Heart right ventricle (tissue), 16 donors: ENCODE measurements at regions not wholly inside any gene's neighbourhood (a gene's known extent, or its start where the extent isn't known, plus 50 kb on each side); places are given as distances from the start of the nearest gene placed in this dataset.

Experiments
- ATAC-seq, 8 donors: fragments of 200-7000 bp; cut with Tn5 transposase; one replicate each; pipeline ENCODE4 v1.9.1; 2020; ENCODE audit warnings: mild to moderate bottlenecking in 8 of 8, moderate library complexity in 8 of 8, moderate number of reproducible peaks in 1 of 8
- DNase-seq, 2 donors: peaks; one replicate each; pipeline ENCODE4 v3.0.0-alpha.2; 2020
- H3K27ac ChIP-seq, 10 donors: fragments of 200-600 bp; sonication (generic) in 2 of 10; one replicate each; pipeline versions ENCODE4 v1.5.0 to v1.8.0; 2020 to 2022; ENCODE audit warnings: mild to moderate bottlenecking in 3 of 10
- H3K27me3 ChIP-seq, 7 donors: fragments of 200-600 bp; one replicate each; pipeline ENCODE4 v1.8.0; 2021 to 2022; ENCODE audit warnings: mild to moderate bottlenecking in 2 of 7
- H3K36me3 ChIP-seq, 9 donors: fragments of 200-600 bp; sonication (generic) in 1 of 9; one replicate each; pipeline versions ENCODE4 v1.5.0 to v1.8.0; 2020 to 2022; ENCODE audit warnings: mild to moderate bottlenecking in 2 of 9
- H3K4me1 ChIP-seq, 9 donors: fragments of 200-600 bp; sonication (generic) in 1 of 9; one replicate each; pipeline versions ENCODE4 v1.5.0 to v1.8.0; 2020 to 2022; ENCODE audit warnings: mild to moderate bottlenecking in 4 of 9
- H3K4me3 ChIP-seq, 10 donors: fragments of 200-600 bp; sonication (generic) in 2 of 10; one replicate each; pipeline versions ENCODE4 v1.5.0 to v1.8.0; 2020 to 2022; ENCODE audit warnings: mild to moderate bottlenecking in 7 of 10, moderate library complexity in 2 of 10
- H3K9me3 ChIP-seq, 11 donors: fragments of 200-600 bp in 10 of 11; sonication (generic) in 2 of 11; one replicate each; pipeline versions ENCODE4 v1.5.0 to v1.8.0; 2013 to 2022; ENCODE audit warnings: mild to moderate bottlenecking in 2 of 11, control low read depth in 1 of 11, moderate library complexity in 1 of 11
- CTCF ChIP-seq, 9 donors: fragments of 200-600 bp; sonication (generic) in 2 of 9; IDR thresholded peaks; one replicate each; pipeline versions ENCODE4 v1.5.0 to v1.8.0; 2021 to 2022; ENCODE audit warnings: antibody characterized with exemption in 9 of 9, mild to moderate bottlenecking in 5 of 9, moderate library complexity in 1 of 9
- WGBS, 2 donors: extraction: QIAGEN DNeasy Blood & Tissue Kit; methylation state at CpG; one replicate each; pipeline ENCODE4 v1.1.7; 2013; ENCODE audit warnings: inconsistent platforms in 1 of 2; 5-methylcytosine and 5-hydroxymethylcytosine counted together
- intact Hi-C, 10 donors: fragments of 100-400 bp; cut with DNase I; formaldehyde crosslinking; loops; one replicate each; pipeline versions ENCODE4 v1.11.1 to v1.14.2; 2022
- donor health status: Arrhythmogenic right ventricular cardiomyopathy.
- donor health status: ischemic (EF 13 %, LVEDD 7.1; RV severe dilation, severe dysfunction).
- donor health status: healthy with polysubstance abuse.
- donor health status: DM: no; HTN: yes; CAD: no.
- donor health status: DM: no; HTN: no; CAD: no.
- donor health status: ischemic (EF 25% LVEDD 6.9; RV normal size, moderate dysfunction).
- donor health status: ischemic (EF 25% LVEDD 5.7; RV mildly dilated, moderate dysfunction).
- donor health status: healthy.
- donor health status: DM: yes; HTN: yes; CAD: no.
- donor health status: Ischemic cardiomyopathy.
- donor health status: ischemic (EF 35%, LVEDD 5.7; RV mildly dilated, moderate dysfunction).
- donor health status: nonischemic (EF 11% LVEDD 7.7; RV severe dilation, severe dysfunction).
- donor health status: DM: yes; HTN: yes; CAD: no.
- donor health status: PGD.
- donor health status: ischemic (EF 29% LVEDD 5.4; RV normal size, mild dysfunction).
- donor health status: nonischemic (EF 23%, LVEDD 6.1; RV moderate dilation, normal function).

DNA sequence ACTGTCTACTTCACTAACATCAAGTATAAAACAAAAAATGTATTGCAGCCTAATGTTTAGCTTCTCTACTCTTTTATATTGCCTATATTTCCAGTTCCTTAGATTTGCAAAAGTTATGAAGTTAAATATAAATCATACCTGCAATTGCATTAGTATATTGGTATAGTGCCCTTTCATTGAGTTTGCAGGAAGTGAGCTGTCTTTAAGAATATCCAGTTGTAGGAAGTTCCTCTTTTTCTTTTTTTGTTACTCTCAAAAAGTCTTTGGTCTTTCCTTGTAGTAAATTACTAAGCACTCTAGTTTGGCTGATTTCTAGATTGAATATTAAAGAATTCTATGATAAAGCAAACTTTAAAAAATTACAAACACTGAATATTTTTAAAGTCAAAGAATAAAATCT lies 71.3 kb upstream of the FN1 start:
- H3K27ac ChIP-seq, result no peak overlapping the region
- TF ChIP-seq CTCF (IDR thresholded peaks at IDR 0.05), result no peak
- intact Hi-C loops, result no loop called here
- H3K9me3 ChIP-seq, result no peaks in the 10 kb centered on the region
- H3K27me3 ChIP-seq, result no peaks in the 10 kb centered on the region
- DNase-seq, result no peak
- no peaks in the 10 kb centered on the region for H3K36me3 ChIP-seq
- H3K4me3 ChIP-seq, result no peak overlapping the region
- no peak for ATAC-seq
- peaks cover 0 to 26% (median 0%) of the 10 kb centered on the region in 9 donors for H3K4me1 ChIP-seq

- intact Hi-C loops, result no loop called here
- DNase-seq, result no peak
- Histone ChIP-seq H3K27ac (no peak overlapping the region), H3K36me3 (no peaks in the 10 kb centered on the region), H3K9me3 (no peaks in the 10 kb centered on the region), H3K27me3 (no peaks in the 10 kb centered on the region), H3K4me3 (no peak overlapping the region), H3K4me1 (peaks cover 0 to 26% (median 0%) of the 10 kb centered on the region in 9 donors)
- ATAC-seq, result no peak
- no peak for TF ChIP-seq CTCF (IDR thresholded peaks at IDR 0.05)
Measured at GRCh38 chr2:215506604-215506990, 70.7 kb upstream of the FN1 start.

DNA sequence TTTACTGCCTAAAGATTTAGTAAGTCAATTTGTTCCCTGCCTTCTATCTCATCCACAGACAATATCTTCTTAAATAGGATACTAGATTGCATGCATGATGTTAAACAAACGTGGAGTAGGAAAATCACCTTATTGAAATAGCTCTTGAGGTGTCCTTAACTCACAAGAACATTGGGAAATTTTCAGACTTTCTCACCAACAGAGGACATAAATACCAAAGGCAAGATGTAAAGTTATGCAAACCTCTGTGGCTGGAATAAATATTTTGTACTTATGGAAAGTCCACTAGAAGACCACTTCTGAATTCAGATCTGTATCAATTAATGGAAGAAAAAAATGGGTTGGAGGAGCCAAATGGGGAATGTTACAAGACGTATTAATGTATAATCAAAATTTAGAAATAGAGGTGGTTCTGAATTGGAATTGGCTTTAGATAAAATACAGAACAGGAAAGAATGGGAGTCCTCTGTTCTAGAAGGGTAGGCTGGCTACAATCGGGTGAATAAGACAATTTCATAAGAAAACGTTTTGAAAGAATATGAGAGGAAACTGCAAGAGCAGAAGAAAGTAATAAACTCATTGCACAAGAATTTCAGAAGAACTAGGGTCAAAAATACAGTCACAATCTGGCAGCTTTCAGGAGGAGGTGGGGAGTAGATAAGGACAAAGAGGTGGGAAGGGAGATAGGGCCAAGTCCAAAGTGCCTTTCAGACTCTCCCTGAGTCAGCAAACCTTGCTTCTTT lies 69.3 kb upstream of the FN1 start:
- Histone ChIP-seq H3K4me1 (peaks cover 0 to 26% (median 0%) of the 10 kb centered on the region in 9 donors), H3K27me3 (no peaks in the 10 kb centered on the region), H3K9me3 (no peaks in the 10 kb centered on the region), H3K27ac (peak overlapping the region in 2 of 10 donors; percentile 9 to 19), H3K4me3 (no peak overlapping the region), H3K36me3 (no peaks in the 10 kb centered on the region)
- ATAC-seq (peak in 4 of 8 donors; percentile 34 to 87 (median 66)), DNase-seq (no peak)
- TF ChIP-seq CTCF (IDR thresholded peaks at IDR 0.05), result no peak
- intact Hi-C loops, result no loop called here
- WGBS, 2 donors, result 63 to 73% methylated on average over 4 of the region's 4 CpGs

DNA sequence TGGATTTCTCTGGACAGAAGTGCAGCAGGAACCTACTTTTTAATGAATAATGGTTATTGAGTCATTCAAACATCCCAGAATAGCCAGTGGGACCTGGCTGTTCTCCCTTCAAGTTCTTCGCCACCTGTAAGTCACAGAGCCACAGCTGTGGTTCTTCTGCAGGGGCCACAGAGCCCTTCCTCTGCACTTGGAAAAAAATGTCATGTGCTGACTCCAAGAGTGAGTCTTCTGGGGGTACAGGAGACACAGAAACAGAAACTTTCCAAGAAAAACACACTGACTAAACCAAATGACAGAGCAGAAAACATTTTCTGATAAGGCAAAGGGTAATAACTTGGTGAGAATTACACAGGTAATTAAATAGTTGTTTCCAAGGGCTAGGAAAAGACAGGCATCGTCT lies 68.7 kb upstream of the FN1 start:
- H3K27me3 ChIP-seq, result no peaks in the 10 kb centered on the region
- DNase-seq (no peak), ATAC-seq (no peak)
- peaks cover 0 to 26% (median 0%) of the 10 kb centered on the region in 9 donors for H3K4me1 ChIP-seq
- peak overlapping the region in 2 of 10 donors; percentile 9 to 19 for H3K27ac ChIP-seq
- 86 to 90% methylated on average over 2 of the region's 2 CpGs for WGBS, 2 donors
- intact Hi-C loops, result no loop called here
- no peak for TF ChIP-seq CTCF (IDR thresholded peaks at IDR 0.05)
- no peak overlapping the region for H3K4me3 ChIP-seq
- H3K9me3 ChIP-seq, result no peaks in the 10 kb centered on the region
- no peaks in the 10 kb centered on the region for H3K36me3 ChIP-seq
